ENCODE measurements at regions not wholly inside any gene's neighbourhood (a gene's known extent, or its start where the extent isn't known, plus 50 kb on each side); places are given as distances from the start of the nearest gene placed in this dataset.
"Not testable (repeated sequence)": the region's sequence is repeated elsewhere in the genome, so short reads cannot be mapped to it uniquely, and the experiment has no call there.

- H3K4me3 ChIP-seq (ENCODE audit: insufficient read depth, low read length, poor library complexity, severe bottlenecking), result no peak overlapping the region
- no peaks in the 10 kb centered on the region for H3K9me3 ChIP-seq (ENCODE audit: insufficient read depth, low read length)
- H3K27me3 ChIP-seq (ENCODE audit: low read length), result no peaks in the 10 kb centered on the region
- no peak for TF ChIP-seq CTCF (IDR thresholded peaks at IDR 0.05; ENCODE audit: insufficient read depth, low read length, poor library complexity, severe bottlenecking)
- TF ChIP-seq EZH2phosphoT487 (conservative IDR thresholded peaks at IDR 0.05; ENCODE audit: low read length), result no peak
- H3K9ac ChIP-seq (ENCODE audit: low read length), result no peak overlapping the region
- H4K20me1 ChIP-seq (ENCODE audit: low read depth, low read length), result no peaks in the 10 kb centered on the region
- H3K36me3 ChIP-seq (ENCODE audit: low read length), result no peaks in the 10 kb centered on the region
- H3K4me2 ChIP-seq (ENCODE audit: low read depth, low read length, poor library complexity, severe bottlenecking), result no peak overlapping the region
- no peaks in the 10 kb centered on the region for H3K79me2 ChIP-seq (ENCODE audit: insufficient read depth, low read length)
- H2AFZ ChIP-seq (ENCODE audit: low read depth, low read length, severe bottlenecking), result no peak overlapping the region
- no peaks in the 10 kb centered on the region for H3F3A ChIP-seq (ENCODE audit: insufficient read depth)
- H3K27ac ChIP-seq (ENCODE audit: low read depth, low read length), result no peak overlapping the region
- H3K9me2 ChIP-seq (replicated peaks; ENCODE audit: insufficient read depth, low read length), result no peaks in the 10 kb centered on the region
Measured at GRCh38 chr9:102740578-102740977, 254.6 kb upstream of the CYLC2 start.

- Histone ChIP-seq H4K20me1 (ENCODE audit: low read depth, low read length) (no peaks in the 10 kb centered on the region), H3K27me3 (ENCODE audit: low read length) (no peaks in the 10 kb centered on the region), H3K79me2 (ENCODE audit: insufficient read depth, low read length) (no peaks in the 10 kb centered on the region), H3K4me2 (ENCODE audit: low read depth, low read length, poor library complexity, severe bottlenecking) (no peak overlapping the region), H3K9me3 (ENCODE audit: insufficient read depth, low read length) (no peaks in the 10 kb centered on the region), H3K9me2 (replicated peaks; ENCODE audit: insufficient read depth, low read length) (no peaks in the 10 kb centered on the region), H3K36me3 (ENCODE audit: low read length) (no peaks in the 10 kb centered on the region), H2AFZ (ENCODE audit: low read depth, low read length, severe bottlenecking) (no peak overlapping the region), H3K9ac (ENCODE audit: low read length) (no peak overlapping the region), H3F3A (ENCODE audit: insufficient read depth) (no peaks in the 10 kb centered on the region), H3K4me3 (ENCODE audit: insufficient read depth, low read length, poor library complexity, severe bottlenecking) (no peak overlapping the region), H3K27ac (ENCODE audit: low read depth, low read length) (no peak overlapping the region)
- TF ChIP-seq CTCF (IDR thresholded peaks at IDR 0.05; ENCODE audit: insufficient read depth, low read length, poor library complexity, severe bottlenecking), result no peak
- no peak for TF ChIP-seq EZH2phosphoT487 (conservative IDR thresholded peaks at IDR 0.05; ENCODE audit: low read length)
Measured at GRCh38 chr9:102728946-102729345, 266.2 kb upstream of the CYLC2 start.

- no peak overlapping the region for H3K9ac ChIP-seq (ENCODE audit: low read length)
- H3K27me3 ChIP-seq (ENCODE audit: low read length), result no peaks in the 10 kb centered on the region
- H3K27ac ChIP-seq (ENCODE audit: low read depth, low read length), result no peak overlapping the region
- TF ChIP-seq CTCF (IDR thresholded peaks at IDR 0.05; ENCODE audit: insufficient read depth, low read length, poor library complexity, severe bottlenecking) (no peak), EZH2phosphoT487 (conservative IDR thresholded peaks at IDR 0.05; ENCODE audit: low read length) (no peak)
- H4K20me1 ChIP-seq (ENCODE audit: low read depth, low read length), result no peaks in the 10 kb centered on the region
- H2AFZ ChIP-seq (ENCODE audit: low read depth, low read length, severe bottlenecking), result no peak overlapping the region
- H3K9me3 ChIP-seq (ENCODE audit: insufficient read depth, low read length), result no peaks in the 10 kb centered on the region
- no peak overlapping the region for H3K4me2 ChIP-seq (ENCODE audit: low read depth, low read length, poor library complexity, severe bottlenecking)
- no peak overlapping the region for H3K4me3 ChIP-seq (ENCODE audit: insufficient read depth, low read length, poor library complexity, severe bottlenecking)
- H3F3A ChIP-seq (ENCODE audit: insufficient read depth), result no peaks in the 10 kb centered on the region
- no peaks in the 10 kb centered on the region for H3K36me3 ChIP-seq (ENCODE audit: low read length)
- H3K9me2 ChIP-seq (replicated peaks; ENCODE audit: insufficient read depth, low read length), result no peaks in the 10 kb centered on the region
- H3K79me2 ChIP-seq (ENCODE audit: insufficient read depth, low read length), result no peaks in the 10 kb centered on the region
Measured at GRCh38 chr9:102714184-102714583, 280.9 kb upstream of the CYLC2 start.

- not testable (repeated sequence) for H3K79me2 ChIP-seq (ENCODE audit: insufficient read depth, low read length); H3K9me2 ChIP-seq (replicated peaks; ENCODE audit: insufficient read depth, low read length); H3K4me2 ChIP-seq (ENCODE audit: low read depth, low read length, poor library complexity, severe bottlenecking); H3K9ac ChIP-seq (ENCODE audit: low read length); H3K36me3 ChIP-seq (ENCODE audit: low read length); H3K4me3 ChIP-seq (ENCODE audit: insufficient read depth, low read length, poor library complexity, severe bottlenecking); H2AFZ ChIP-seq (ENCODE audit: low read depth, low read length, severe bottlenecking); H3K27me3 ChIP-seq (ENCODE audit: low read length); H4K20me1 ChIP-seq (ENCODE audit: low read depth, low read length); H3K27ac ChIP-seq (ENCODE audit: low read depth, low read length); H3K9me3 ChIP-seq (ENCODE audit: insufficient read depth, low read length); H3F3A ChIP-seq (ENCODE audit: insufficient read depth)
Measured at GRCh38 chr9:102712910-102713309, 282.2 kb upstream of the CYLC2 start.
